ENCODE measurements at regions not wholly inside any gene's neighbourhood (a gene's known extent, or its start where the extent isn't known, plus 50 kb on each side); places are given as distances from the start of the nearest gene placed in this dataset.
"Not testable (repeated sequence)": the region's sequence is repeated elsewhere in the genome, so short reads cannot be mapped to it uniquely, and the experiment has no call there.

- no peak for DNase-seq (ENCODE audit: low read depth)
Measured at GRCh38 chr1:55916907-55917306, 662.5 kb downstream of the PLPP3 start.

GRCh38 chr1:55916481-55916880 is 662.9 kb downstream of the PLPP3 start:
- DNase-seq (ENCODE audit: low read depth): no peak

GRCh38 chr1:55913565-55913964 is 665.8 kb downstream of the PLPP3 start:
- no peak for DNase-seq (ENCODE audit: low read depth)

- DNase-seq (ENCODE audit: low read depth): no peak
Measured at GRCh38 chr1:55912438-55912837, 666.9 kb downstream of the PLPP3 start.

GRCh38 chr1:55904541-55904940 is 674.8 kb downstream of the PLPP3 start:
- no peak for DNase-seq (ENCODE audit: low read depth)

GRCh38 chr1:55898181-55898580 is 681.2 kb downstream of the PLPP3 start:
- DNase-seq (ENCODE audit: low read depth): no peak

- no peak for DNase-seq (ENCODE audit: low read depth)
Measured at GRCh38 chr1:55896210-55896609, 681.0 kb upstream of the USP24 start.

GRCh38 chr1:55894521-55894920 is 679.4 kb upstream of the USP24 start:
- no peak for DNase-seq (ENCODE audit: low read depth)

GRCh38 chr1:55893155-55893554 is 678.0 kb upstream of the USP24 start:
- no peak for DNase-seq (ENCODE audit: low read depth)

GRCh38 chr1:55888685-55889317 is 673.6 kb upstream of the USP24 start:
- DNase-seq (ENCODE audit: low read depth): no peak

GRCh38 chr1:55886856-55887712 is 671.9 kb upstream of the USP24 start:
- DNase-seq (ENCODE audit: low read depth): no peak

- no peak for DNase-seq (ENCODE audit: low read depth)
Measured at GRCh38 chr1:55885619-55886018, 670.5 kb upstream of the USP24 start.

- no peak for DNase-seq (ENCODE audit: low read depth)
Measured at GRCh38 chr1:55882931-55883330, 667.8 kb upstream of the USP24 start.

- no peak for DNase-seq (ENCODE audit: low read depth)
Measured at GRCh38 chr1:55879346-55879745, 664.2 kb upstream of the USP24 start.

- no peak for DNase-seq (ENCODE audit: low read depth)
Measured at GRCh38 chr1:55877437-55878232, 662.5 kb upstream of the USP24 start.

- DNase-seq (ENCODE audit: low read depth): no peak
Measured at GRCh38 chr1:55876276-55877060, 661.3 kb upstream of the USP24 start.

- DNase-seq (ENCODE audit: low read depth): no peak
Measured at GRCh38 chr1:55870106-55870505, 654.9 kb upstream of the USP24 start.

- no peak for DNase-seq (ENCODE audit: low read depth)
Measured at GRCh38 chr1:55869065-55869464, 653.9 kb upstream of the USP24 start.

- no peak for DNase-seq (ENCODE audit: low read depth)
Measured at GRCh38 chr1:55868026-55868425, 652.9 kb upstream of the USP24 start.

- no peak for DNase-seq (ENCODE audit: low read depth)
Measured at GRCh38 chr1:55867304-55867843, 652.2 kb upstream of the USP24 start.

GRCh38 chr1:55865778-55866177 is 650.6 kb upstream of the USP24 start:
- DNase-seq (ENCODE audit: low read depth): not testable (repeated sequence)

GRCh38 chr1:55864251-55864650 is 649.1 kb upstream of the USP24 start:
- DNase-seq (ENCODE audit: low read depth): no peak
